Cardiac septum (tissue), 1 donor: ENCODE measurements at regions not wholly inside any gene's neighbourhood (a gene's known extent, or its start where the extent isn't known, plus 50 kb on each side); places are given as distances from the start of the nearest gene placed in this dataset.
"Not testable (repeated sequence)": the region's sequence is repeated elsewhere in the genome, so short reads cannot be mapped to it uniquely, and the experiment has no call there.

ENCODE experiments used
- DNase-seq: peaks from one replicate; pipeline ENCODE4 v3.0.0-alpha.2; 2020; ENCODE audit warnings: low spot score
- intact Hi-C: fragments of 100-400 bp; cut with DNase I; formaldehyde crosslinking; loops from one replicate; pipeline ENCODE4 v1.14.0; 2022
- donor health status: DM: no; HTN: no; CAD: no.

- DNase-seq, intact Hi-C loops: not testable (repeated sequence)
Measured at GRCh38 chr16:21513812-21514473, 85.4 kb upstream of the METTL9 start.

- intact Hi-C loops, DNase-seq: not testable (repeated sequence)
Measured at GRCh38 chr16:21514474-21514840, 84.9 kb upstream of the METTL9 start.

- intact Hi-C loops, DNase-seq: not testable (repeated sequence)
Measured at GRCh38 chr16:21516705-21517040, 82.7 kb upstream of the METTL9 start.

GRCh38 chr16:21517263-21517662 lies 82.1 kb upstream of the METTL9 start:
- intact Hi-C loops, DNase-seq: not testable (repeated sequence)

- intact Hi-C loops, DNase-seq: not testable (repeated sequence)
Measured at GRCh38 chr16:21519361-21520133, 79.8 kb upstream of the METTL9 start.

- intact Hi-C loops, result not testable (repeated sequence)
Measured at GRCh38 chr16:21520134-21521047, 79.0 kb upstream of the METTL9 start.

GRCh38 chr16:21521048-21521389 lies 78.4 kb upstream of the METTL9 start:
- intact Hi-C loops, DNase-seq: not testable (repeated sequence)

More at GRCh38 chr16:21520134-21521047, 79.0 kb upstream of the METTL9 start:
- DNase-seq, result peak; percentile 97

- intact Hi-C loops, DNase-seq: not testable (repeated sequence)
Measured at GRCh38 chr16:21521390-21522143, 77.8 kb upstream of the METTL9 start.

- not testable (repeated sequence) for DNase-seq
Measured at GRCh38 chr16:21522846-21523245, 76.5 kb upstream of the METTL9 start.

GRCh38 chr16:21523411-21524067 lies 75.8 kb upstream of the METTL9 start:
- intact Hi-C loops, result no loop called here
- no peak for DNase-seq

More at GRCh38 chr16:21522846-21523245, 76.5 kb upstream of the METTL9 start:
- intact Hi-C loops, result not testable (repeated sequence)

- intact Hi-C loops, result no loop called here
- no peak for DNase-seq
Measured at GRCh38 chr16:21524068-21524751, 75.2 kb upstream of the METTL9 start.

- DNase-seq, intact Hi-C loops: not testable (repeated sequence)
Measured at GRCh38 chr16:21524752-21525028, 74.7 kb upstream of the METTL9 start.

- DNase-seq, intact Hi-C loops: not testable (repeated sequence)
Measured at GRCh38 chr16:21525029-21525895, 74.1 kb upstream of the METTL9 start.

GRCh38 chr16:21525956-21526922 lies 73.1 kb upstream of the METTL9 start:
- DNase-seq, intact Hi-C loops: not testable (repeated sequence)

GRCh38 chr16:21526923-21527807 lies 72.2 kb upstream of the METTL9 start:
- intact Hi-C loops, result no loop called here
- no peak for DNase-seq
